ENCODE measurements at regions not wholly inside any gene's neighbourhood (a gene's known extent, or its start where the extent isn't known, plus 50 kb on each side); places are given as distances from the start of the nearest gene placed in this dataset.
A peak's percentile ranks its signal among the peaks of the same experiment; 100 is the strongest.

DNA sequence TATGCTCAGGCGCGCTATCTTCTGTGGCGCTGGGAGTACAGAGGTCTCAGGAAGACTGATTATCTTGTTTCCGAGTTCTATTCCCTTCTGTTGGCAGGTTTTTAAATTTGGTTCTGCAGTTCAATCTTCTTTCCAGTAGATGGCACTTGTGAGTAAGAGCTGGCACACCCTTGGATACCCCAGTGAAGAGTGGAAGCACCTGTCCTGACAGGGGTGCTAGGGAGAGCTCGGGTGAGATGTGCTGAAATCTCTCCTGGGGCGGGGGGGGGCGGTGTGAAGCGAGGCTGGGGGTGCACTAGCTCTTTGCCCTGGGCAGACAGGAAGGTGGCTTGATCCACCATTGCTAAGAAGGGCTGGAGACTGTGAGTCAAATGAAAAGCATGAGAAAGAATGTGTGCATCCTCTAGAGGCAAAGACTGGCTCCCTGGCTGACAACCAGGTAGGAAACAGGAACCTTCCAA is 679.9 kb upstream of the CCDC179 start:
- no peaks in the 10 kb centered on the region for H3K4me1 ChIP-seq
- H3K27ac ChIP-seq = no peak overlapping the region
- DNase-seq = peak in 1 of 3 donors; percentile 40
- no peaks in the 10 kb centered on the region for H3K9me3 ChIP-seq
- no peaks in the 10 kb centered on the region for H3K27me3 ChIP-seq
- H3K4me3 ChIP-seq = no peak overlapping the region
- TF ChIP-seq, protein P1, sequence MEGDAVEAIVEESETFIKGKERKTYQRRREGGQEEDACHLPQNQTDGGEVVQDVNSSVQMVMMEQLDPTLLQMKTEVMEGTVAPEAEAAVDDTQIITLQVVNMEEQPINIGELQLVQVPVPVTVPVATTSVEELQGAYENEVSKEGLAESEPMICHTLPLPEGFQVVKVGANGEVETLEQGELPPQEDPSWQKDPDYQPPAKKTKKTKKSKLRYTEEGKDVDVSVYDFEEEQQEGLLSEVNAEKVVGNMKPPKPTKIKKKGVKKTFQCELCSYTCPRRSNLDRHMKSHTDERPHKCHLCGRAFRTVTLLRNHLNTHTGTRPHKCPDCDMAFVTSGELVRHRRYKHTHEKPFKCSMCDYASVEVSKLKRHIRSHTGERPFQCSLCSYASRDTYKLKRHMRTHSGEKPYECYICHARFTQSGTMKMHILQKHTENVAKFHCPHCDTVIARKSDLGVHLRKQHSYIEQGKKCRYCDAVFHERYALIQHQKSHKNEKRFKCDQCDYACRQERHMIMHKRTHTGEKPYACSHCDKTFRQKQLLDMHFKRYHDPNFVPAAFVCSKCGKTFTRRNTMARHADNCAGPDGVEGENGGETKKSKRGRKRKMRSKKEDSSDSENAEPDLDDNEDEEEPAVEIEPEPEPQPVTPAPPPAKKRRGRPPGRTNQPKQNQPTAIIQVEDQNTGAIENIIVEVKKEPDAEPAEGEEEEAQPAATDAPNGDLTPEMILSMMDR (IDR thresholded peaks at IDR 0.05) = peak in 4 of 6 experiments; percentile 48 to 72 (median 63)
- TF ChIP-seq POLR2A (IDR thresholded peaks at IDR 0.05) = no peak
- no peaks in the 10 kb centered on the region for H3K36me3 ChIP-seq

DNA sequence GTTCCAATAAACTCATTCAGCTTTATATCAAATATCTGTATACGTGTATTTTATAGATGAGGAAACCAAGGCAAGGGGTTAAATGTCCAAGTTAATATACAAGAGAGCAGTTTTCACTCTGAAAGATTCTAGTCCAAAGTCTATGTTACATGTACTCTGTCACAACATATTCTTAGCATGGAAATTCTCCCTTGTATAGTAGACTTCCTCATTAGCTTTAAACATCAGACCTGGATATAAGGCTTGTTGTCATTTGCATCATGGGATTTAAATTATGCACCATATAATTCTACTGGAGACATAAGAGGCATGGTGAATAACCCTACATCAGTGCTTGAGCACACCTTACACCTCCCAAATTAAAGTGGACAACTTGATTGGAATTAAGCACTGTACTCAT is 681.9 kb upstream of the CCDC179 start:
- Histone ChIP-seq H3K27ac (peak overlapping the region in 2 of 4 donors; percentile 44 to 72), H3K4me1 (no peaks in the 10 kb centered on the region), H3K9me3 (no peaks in the 10 kb centered on the region), H3K36me3 (no peaks in the 10 kb centered on the region), H3K4me3 (no peak overlapping the region), H3K27me3 (no peaks in the 10 kb centered on the region)
- TF ChIP-seq, protein P1 (IDR thresholded peaks at IDR 0.05) = no peak
- TF ChIP-seq POLR2A (IDR thresholded peaks at IDR 0.05) = no peak
- DNase-seq = no peak

DNA sequence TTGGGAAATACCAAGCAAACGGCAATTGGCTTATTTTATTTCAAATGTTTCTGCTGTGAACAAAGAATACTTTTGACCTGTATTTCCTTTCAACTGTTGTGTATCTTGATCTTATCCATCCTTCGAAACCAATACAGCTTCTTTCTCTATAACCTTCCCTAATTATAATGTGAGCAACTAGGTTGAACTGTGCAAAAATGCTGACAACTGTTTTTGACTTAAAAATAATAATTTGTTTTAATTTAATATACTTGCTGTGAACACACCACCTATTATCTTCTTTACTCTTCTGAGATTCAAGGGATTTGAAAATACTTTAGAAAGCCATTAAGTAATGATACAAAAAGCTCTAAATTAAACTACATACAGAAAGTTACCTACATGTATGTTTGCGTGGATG is 682.5 kb upstream of the CCDC179 start:
- TF ChIP-seq POLR2A (IDR thresholded peaks at IDR 0.05) = no peak
- TF ChIP-seq, protein P1 (IDR thresholded peaks at IDR 0.05) = no peak
- Histone ChIP-seq H3K27me3 (no peaks in the 10 kb centered on the region), H3K4me1 (no peaks in the 10 kb centered on the region), H3K9me3 (no peaks in the 10 kb centered on the region), H3K36me3 (no peaks in the 10 kb centered on the region), H3K4me3 (no peak overlapping the region), H3K27ac (no peak overlapping the region)
- DNase-seq = no peak

DNA sequence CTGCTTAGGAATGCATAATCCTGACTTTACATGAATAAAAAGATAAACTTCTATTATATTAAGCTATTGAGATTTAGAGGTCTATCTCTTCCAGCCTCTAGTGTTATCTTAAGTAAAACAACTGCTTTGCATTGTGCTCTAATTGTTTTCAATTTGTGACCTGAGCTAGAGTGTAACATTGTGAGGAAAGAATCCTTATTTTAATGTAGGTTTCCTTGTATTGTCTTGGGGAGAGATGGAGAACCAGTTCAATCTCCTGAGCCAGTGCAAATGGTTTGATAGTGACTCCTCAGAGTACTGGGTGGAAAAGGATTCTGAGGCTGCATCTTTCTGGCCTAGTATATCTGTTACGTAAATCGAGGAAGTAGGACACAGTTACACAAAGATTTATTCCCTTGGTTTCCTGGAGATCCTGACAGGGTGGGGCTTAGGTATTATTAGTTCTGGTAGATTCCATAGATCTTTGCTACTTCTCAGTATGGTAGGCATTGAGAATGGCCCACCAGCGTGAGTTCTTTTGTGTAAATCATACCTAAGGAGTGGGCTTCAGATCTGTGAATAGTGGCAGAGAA is 683.5 kb upstream of the CCDC179 start:
- TF ChIP-seq POLR2A (IDR thresholded peaks at IDR 0.05) = no peak
- TF ChIP-seq, protein P1 (IDR thresholded peaks at IDR 0.05) = no peak
- H3K4me1 ChIP-seq = no peaks in the 10 kb centered on the region
- no peak overlapping the region for H3K4me3 ChIP-seq
- H3K27me3 ChIP-seq = no peaks in the 10 kb centered on the region
- no peaks in the 10 kb centered on the region for H3K36me3 ChIP-seq
- no peaks in the 10 kb centered on the region for H3K9me3 ChIP-seq
- H3K27ac ChIP-seq = no peak overlapping the region
- DNase-seq = no peak

DNA sequence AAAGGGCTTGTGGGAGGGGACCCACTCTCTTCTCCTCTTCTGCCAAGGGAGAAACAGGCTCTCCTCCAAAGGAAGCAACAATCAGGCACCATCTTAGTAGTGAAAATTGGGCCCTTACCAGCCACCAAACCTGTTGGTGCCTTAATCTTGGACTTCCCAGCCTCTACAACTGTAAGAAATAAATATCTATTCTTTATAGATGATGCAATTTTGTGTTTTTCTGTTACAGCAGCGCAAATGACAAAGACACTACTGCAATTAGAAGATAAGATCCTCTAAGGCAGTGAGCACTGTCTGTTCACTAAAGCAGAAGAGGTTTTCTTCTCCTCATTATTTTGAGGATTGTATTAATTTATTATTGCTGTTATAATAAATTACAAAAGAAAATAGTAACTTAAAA is 691.4 kb upstream of the CCDC179 start:
- Histone ChIP-seq H3K4me1 (no peaks in the 10 kb centered on the region), H3K36me3 (no peaks in the 10 kb centered on the region)

More for the DNA sequence above, 691.4 kb upstream of the CCDC179 start:
- no peak overlapping the region for H3K4me3 ChIP-seq
- TF ChIP-seq, protein P1 (IDR thresholded peaks at IDR 0.05) = no peak
- no peak for TF ChIP-seq POLR2A (IDR thresholded peaks at IDR 0.05)
- H3K27ac ChIP-seq = no peak overlapping the region
- no peaks in the 10 kb centered on the region for H3K27me3 ChIP-seq
- H3K9me3 ChIP-seq = no peaks in the 10 kb centered on the region
- no peak for DNase-seq
